ENCODE measurements at regions not wholly inside any gene's neighbourhood (a gene's known extent, or its start where the extent isn't known, plus 50 kb on each side); places are given as distances from the start of the nearest gene placed in this dataset.

GRCh38 chr15:69648775-69649735, 196.4 kb downstream of the RPLP1 start:
- TF ChIP-seq CTCF (IDR thresholded peaks at IDR 0.05) (no peak), ZFX (IDR thresholded peaks at IDR 0.05; ENCODE audit: borderline replicate concordance) (no peak)

All from 22Rv1 (cell line).